ENCODE measurements at regions not wholly inside any gene's neighbourhood (a gene's known extent, or its start where the extent isn't known, plus 50 kb on each side); places are given as distances from the start of the nearest gene placed in this dataset.
"Not testable (repeated sequence)": the region's sequence is repeated elsewhere in the genome, so short reads cannot be mapped to it uniquely, and the experiment has no call there.

- not testable (repeated sequence) for DNase-seq
Measured at GRCh38 chr6:49097664-49098063, 365.4 kb downstream of the MMUT start.

- no peak for DNase-seq
Measured at GRCh38 chr6:49097116-49097515, 365.9 kb downstream of the MMUT start.

- DNase-seq = no peak
Measured at GRCh38 chr6:49088631-49089030, 374.4 kb downstream of the MMUT start.

- no peak for DNase-seq
Measured at GRCh38 chr6:49087369-49087768, 375.7 kb downstream of the MMUT start.

- no peak for DNase-seq
Measured at GRCh38 chr6:49082611-49083010, 380.4 kb downstream of the MMUT start.

GRCh38 chr6:49072885-49073620 is 390.0 kb downstream of the MMUT start:
- DNase-seq = no peak

GRCh38 chr6:49072146-49072545 is 390.9 kb downstream of the MMUT start:
- no peak for DNase-seq

GRCh38 chr6:49070411-49070810 is 392.6 kb downstream of the MMUT start:
- no peak for DNase-seq

GRCh38 chr6:49054311-49054710 is 408.7 kb downstream of the MMUT start:
- no peak for DNase-seq

GRCh38 chr6:49052901-49053300 is 410.2 kb downstream of the MMUT start:
- DNase-seq = no peak

- DNase-seq = no peak
Measured at GRCh38 chr6:49051281-49051680, 411.8 kb downstream of the MMUT start.

- no peak for DNase-seq
Measured at GRCh38 chr6:49050584-49050983, 412.5 kb downstream of the MMUT start.

- DNase-seq = no peak
Measured at GRCh38 chr6:49038294-49038822, 424.7 kb downstream of the MMUT start.

GRCh38 chr6:49030251-49031020 is 432.6 kb downstream of the MMUT start:
- DNase-seq = no peak

- no peak for DNase-seq
Measured at GRCh38 chr6:49027644-49028043, 435.4 kb downstream of the MMUT start.

- DNase-seq = no peak
Measured at GRCh38 chr6:49025273-49026240, 437.5 kb downstream of the MMUT start.

- no peak for DNase-seq
Measured at GRCh38 chr6:49004801-49005200, 458.3 kb downstream of the MMUT start.

GRCh38 chr6:49003348-49003747 is 459.7 kb downstream of the MMUT start:
- DNase-seq = no peak

- DNase-seq = peak; percentile 34
Measured at GRCh38 chr6:49001856-49002541, 461.1 kb downstream of the MMUT start.

- DNase-seq = no peak
Measured at GRCh38 chr6:48998574-48998973, 464.5 kb downstream of the MMUT start.

GRCh38 chr6:48996461-48997119 is 466.5 kb downstream of the MMUT start:
- no peak for DNase-seq
